ENCODE measurements at regions not wholly inside any gene's neighbourhood (a gene's known extent, or its start where the extent isn't known, plus 50 kb on each side); places are given as distances from the start of the nearest gene placed in this dataset.

DNA sequence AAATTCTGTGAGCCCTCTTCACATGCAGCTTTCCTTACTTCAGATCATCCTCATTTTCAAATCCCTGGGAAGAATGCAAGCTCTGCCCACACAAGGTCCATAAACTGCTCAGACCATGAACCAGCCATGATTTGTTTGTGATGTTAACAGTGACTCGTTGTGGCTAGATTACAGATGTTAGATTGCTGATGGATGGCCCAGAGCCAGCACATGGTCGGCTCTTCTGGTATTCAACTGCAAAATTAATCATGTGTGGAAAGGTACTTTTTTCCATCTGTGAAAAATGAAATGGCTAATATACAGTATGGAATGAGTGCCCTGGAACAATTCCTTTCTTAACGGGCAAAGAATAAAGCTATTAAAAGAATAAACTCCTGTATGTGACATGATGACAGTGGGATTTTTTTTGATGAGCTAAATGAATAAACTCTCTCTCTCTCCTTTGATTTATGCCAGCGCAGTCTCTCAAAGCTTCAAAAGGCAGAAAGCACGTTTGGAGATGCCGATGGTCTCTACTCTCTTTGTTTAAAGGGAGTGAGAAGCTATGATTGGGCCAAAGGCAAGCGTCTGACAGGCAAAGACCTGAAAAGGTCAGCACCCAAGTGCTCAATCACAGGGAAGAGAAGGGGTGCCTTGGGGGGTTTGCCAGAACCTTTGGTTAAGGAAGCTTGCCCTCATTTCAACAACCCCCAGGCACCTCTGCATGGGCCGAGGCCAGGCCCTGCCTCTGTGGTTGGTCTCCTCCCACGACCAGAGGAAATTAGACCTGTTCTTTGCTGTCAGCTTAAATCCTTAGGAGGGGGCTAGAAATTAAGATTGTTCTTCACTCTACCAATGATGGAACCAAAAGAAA lies 444.0 kb upstream of the NFE2L3 start:
- Histone ChIP-seq H3K9me3 (ENCODE audit: insufficient read depth, low read length) (peaks cover 9% of the 10 kb centered on the region), H3K27me3 (ENCODE audit: insufficient read depth, insufficient read length) (no peaks in the 10 kb centered on the region), H3K36me3 (ENCODE audit: insufficient read depth, insufficient read length, low read length) (no peaks in the 10 kb centered on the region), H3K4me1 (ENCODE audit: insufficient read depth, insufficient read length) (no peaks in the 10 kb centered on the region), H3K9ac (ENCODE audit: insufficient read length, low read depth) (no peak overlapping the region), H3K4me3 (ENCODE audit: insufficient read length, low read depth) (no peak overlapping the region)
- TF ChIP-seq SUZ12 (IDR thresholded peaks at IDR 0.05; ENCODE audit: extremely low read depth, insufficient read depth, insufficient read length) = no peak
- TF ChIP-seq YY1 (IDR thresholded peaks at IDR 0.05; ENCODE audit: insufficient read depth, insufficient read length) = no peak
- TF ChIP-seq ZNF274 (IDR thresholded peaks at IDR 0.05; ENCODE audit: low read depth, low read length) = no peak
- DNase-seq (ENCODE audit: low read depth, low spot score) = no peak

DNA sequence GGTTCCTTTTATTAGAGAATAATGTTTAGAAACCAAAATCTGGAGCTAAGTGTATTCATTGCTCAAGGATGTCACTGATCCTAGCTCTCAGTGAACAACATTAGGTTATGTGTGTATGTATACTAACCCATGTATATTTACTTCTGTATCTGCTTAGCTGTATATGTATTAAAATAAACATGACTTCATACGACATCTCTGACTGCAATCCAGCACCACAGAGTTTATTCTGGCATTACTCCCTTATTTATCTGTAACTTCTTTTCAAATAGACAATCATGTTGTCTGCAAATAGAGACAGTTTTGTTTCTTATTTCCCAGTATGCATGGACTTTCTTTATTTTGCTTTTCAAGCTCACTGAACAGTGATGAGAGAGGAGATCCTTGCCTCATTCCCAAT lies 441.0 kb upstream of the NFE2L3 start:
- Histone ChIP-seq H3K9ac (ENCODE audit: insufficient read length, low read depth) (no peak overlapping the region), H3K4me1 (ENCODE audit: insufficient read depth, insufficient read length) (no peaks in the 10 kb centered on the region), H3K9me3 (ENCODE audit: insufficient read depth, low read length) (peaks cover 9% of the 10 kb centered on the region), H3K36me3 (ENCODE audit: insufficient read depth, insufficient read length, low read length) (no peaks in the 10 kb centered on the region), H3K27me3 (ENCODE audit: insufficient read depth, insufficient read length) (no peaks in the 10 kb centered on the region), H3K4me3 (ENCODE audit: insufficient read length, low read depth) (no peak overlapping the region)
- no peak for DNase-seq (ENCODE audit: low read depth, low spot score)
- TF ChIP-seq ZNF274 (IDR thresholded peaks at IDR 0.05; ENCODE audit: low read depth, low read length) (no peak), SUZ12 (IDR thresholded peaks at IDR 0.05; ENCODE audit: extremely low read depth, insufficient read depth, insufficient read length) (no peak), YY1 (IDR thresholded peaks at IDR 0.05; ENCODE audit: insufficient read depth, insufficient read length) (no peak)

DNA sequence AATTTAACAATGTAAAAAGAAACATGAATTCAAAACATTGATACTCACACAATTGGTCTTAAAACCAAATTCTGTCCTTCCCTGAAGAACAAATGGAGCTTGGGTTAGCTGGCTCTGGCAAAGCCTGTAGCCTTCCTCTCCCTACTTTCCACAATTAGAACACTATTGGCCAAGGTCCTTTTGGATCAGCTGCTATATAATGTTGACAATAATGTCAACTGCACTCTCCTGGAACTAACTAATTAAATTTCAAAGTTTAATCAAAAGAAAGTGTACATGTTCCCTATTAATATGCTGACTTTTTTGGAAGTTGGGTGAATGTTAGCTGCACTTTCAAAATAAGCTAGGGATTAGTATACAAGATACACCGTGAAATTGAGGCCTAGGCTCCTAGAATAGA lies 440.1 kb upstream of the NFE2L3 start:
- H3K9ac ChIP-seq (ENCODE audit: insufficient read length, low read depth) = no peak overlapping the region
- TF ChIP-seq YY1 (IDR thresholded peaks at IDR 0.05; ENCODE audit: insufficient read depth, insufficient read length) = no peak
- no peak for TF ChIP-seq ZNF274 (IDR thresholded peaks at IDR 0.05; ENCODE audit: low read depth, low read length)
- TF ChIP-seq SUZ12 (IDR thresholded peaks at IDR 0.05; ENCODE audit: extremely low read depth, insufficient read depth, insufficient read length) = no peak
- no peaks in the 10 kb centered on the region for H3K4me1 ChIP-seq (ENCODE audit: insufficient read depth, insufficient read length)
- no peak for DNase-seq (ENCODE audit: low read depth, low spot score)
- H3K4me3 ChIP-seq (ENCODE audit: insufficient read length, low read depth) = no peak overlapping the region
- H3K9me3 ChIP-seq (ENCODE audit: insufficient read depth, low read length) = peaks cover 3% of the 10 kb centered on the region; the same call in 1 of the 2 replicates
- H3K27me3 ChIP-seq (ENCODE audit: insufficient read depth, insufficient read length) = no peaks in the 10 kb centered on the region
- no peaks in the 10 kb centered on the region for H3K36me3 ChIP-seq (ENCODE audit: insufficient read depth, insufficient read length, low read length)

DNA sequence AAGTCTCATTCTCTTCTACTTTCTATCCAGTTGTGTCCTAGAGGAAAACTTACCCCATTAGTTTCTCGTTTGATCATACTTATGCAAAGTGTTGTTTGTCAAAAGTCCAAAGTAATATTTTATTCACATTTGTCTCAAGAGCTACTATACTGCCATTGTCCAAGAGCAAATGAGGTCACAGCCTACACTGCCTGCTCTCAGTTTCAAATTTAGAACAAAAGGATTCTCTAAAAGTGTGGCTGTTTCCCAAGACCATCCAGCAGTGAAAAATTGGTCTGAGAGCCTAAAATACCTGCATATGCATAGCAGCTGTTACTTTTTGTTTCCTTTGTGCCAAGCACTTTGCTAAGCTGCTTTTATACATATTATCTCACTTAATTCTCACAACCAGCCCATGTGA lies 439.5 kb upstream of the NFE2L3 start:
- no peaks in the 10 kb centered on the region for H3K27me3 ChIP-seq (ENCODE audit: insufficient read depth, insufficient read length)
- H3K9ac ChIP-seq (ENCODE audit: insufficient read length, low read depth) = no peak overlapping the region
- TF ChIP-seq ZNF274 (IDR thresholded peaks at IDR 0.05; ENCODE audit: low read depth, low read length) (no peak), YY1 (IDR thresholded peaks at IDR 0.05; ENCODE audit: insufficient read depth, insufficient read length) (no peak), SUZ12 (IDR thresholded peaks at IDR 0.05; ENCODE audit: extremely low read depth, insufficient read depth, insufficient read length) (no peak)
- no peak for DNase-seq (ENCODE audit: low read depth, low spot score)
- no peaks in the 10 kb centered on the region for H3K36me3 ChIP-seq (ENCODE audit: insufficient read depth, insufficient read length, low read length)
- H3K4me1 ChIP-seq (ENCODE audit: insufficient read depth, insufficient read length) = no peaks in the 10 kb centered on the region
- no peak overlapping the region for H3K4me3 ChIP-seq (ENCODE audit: insufficient read length, low read depth)
- no peaks in the 10 kb centered on the region for H3K9me3 ChIP-seq (ENCODE audit: insufficient read depth, low read length)

DNA sequence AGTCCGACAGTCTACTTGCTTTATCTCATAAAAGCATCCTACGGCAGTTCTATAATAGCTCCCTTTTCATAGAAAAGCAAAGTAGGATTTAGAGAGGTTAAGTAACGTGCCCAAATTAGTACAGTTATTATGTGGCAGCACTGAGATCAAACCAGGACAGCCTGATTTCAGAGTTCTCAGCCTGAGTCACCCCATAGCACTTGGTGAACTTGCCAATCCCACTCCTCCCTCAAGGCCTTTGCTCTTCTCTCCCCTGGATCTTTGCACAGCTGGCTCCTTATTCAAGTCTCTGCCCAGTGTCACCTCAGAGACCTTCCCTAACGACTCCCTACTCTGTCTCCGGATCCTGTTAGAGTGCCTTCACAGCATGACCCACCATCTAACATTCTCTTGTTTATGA lies 438.0 kb upstream of the NFE2L3 start:
- DNase-seq (ENCODE audit: low read depth, low spot score) = no peak
- Histone ChIP-seq H3K9ac (ENCODE audit: insufficient read length, low read depth) (no peak overlapping the region), H3K4me3 (ENCODE audit: insufficient read length, low read depth) (no peak overlapping the region), H3K27me3 (ENCODE audit: insufficient read depth, insufficient read length) (no peaks in the 10 kb centered on the region), H3K4me1 (ENCODE audit: insufficient read depth, insufficient read length) (no peaks in the 10 kb centered on the region), H3K36me3 (ENCODE audit: insufficient read depth, insufficient read length, low read length) (no peaks in the 10 kb centered on the region), H3K9me3 (ENCODE audit: insufficient read depth, low read length) (no peaks in the 10 kb centered on the region)
- no peak for TF ChIP-seq SUZ12 (IDR thresholded peaks at IDR 0.05; ENCODE audit: extremely low read depth, insufficient read depth, insufficient read length)
- no peak for TF ChIP-seq YY1 (IDR thresholded peaks at IDR 0.05; ENCODE audit: insufficient read depth, insufficient read length)
- no peak for TF ChIP-seq ZNF274 (IDR thresholded peaks at IDR 0.05; ENCODE audit: low read depth, low read length)

DNA sequence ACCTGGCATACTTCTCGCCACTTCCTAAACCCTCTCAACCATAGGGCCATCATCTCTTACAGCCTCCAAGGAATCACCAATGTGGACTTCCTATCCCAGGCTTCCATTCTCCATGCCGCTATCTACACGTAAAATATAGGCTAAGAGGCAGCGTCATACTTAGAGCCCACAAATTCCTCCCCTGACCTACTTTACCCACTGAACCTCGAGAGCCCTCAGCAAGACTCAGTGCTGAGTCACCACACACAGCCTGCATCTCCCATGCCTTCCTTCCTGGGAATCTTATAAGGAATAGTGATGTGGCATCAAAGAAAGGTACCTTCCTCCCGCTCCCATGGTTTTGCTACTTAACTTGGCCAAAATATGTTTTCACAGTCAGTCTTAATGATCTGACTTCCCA lies 435.6 kb upstream of the NFE2L3 start:
- TF ChIP-seq YY1 (IDR thresholded peaks at IDR 0.05; ENCODE audit: insufficient read depth, insufficient read length) (no peak), SUZ12 (IDR thresholded peaks at IDR 0.05; ENCODE audit: extremely low read depth, insufficient read depth, insufficient read length) (no peak), ZNF274 (IDR thresholded peaks at IDR 0.05; ENCODE audit: low read depth, low read length) (no peak)
- H3K9ac ChIP-seq (ENCODE audit: insufficient read length, low read depth) = no peak overlapping the region
- H3K9me3 ChIP-seq (ENCODE audit: insufficient read depth, low read length) = no peaks in the 10 kb centered on the region
- DNase-seq (ENCODE audit: low read depth, low spot score) = no peak
- no peak overlapping the region for H3K4me3 ChIP-seq (ENCODE audit: insufficient read length, low read depth)
- H3K27me3 ChIP-seq (ENCODE audit: insufficient read depth, insufficient read length) = no peaks in the 10 kb centered on the region
- H3K4me1 ChIP-seq (ENCODE audit: insufficient read depth, insufficient read length) = no peaks in the 10 kb centered on the region
- no peaks in the 10 kb centered on the region for H3K36me3 ChIP-seq (ENCODE audit: insufficient read depth, insufficient read length, low read length)

DNA sequence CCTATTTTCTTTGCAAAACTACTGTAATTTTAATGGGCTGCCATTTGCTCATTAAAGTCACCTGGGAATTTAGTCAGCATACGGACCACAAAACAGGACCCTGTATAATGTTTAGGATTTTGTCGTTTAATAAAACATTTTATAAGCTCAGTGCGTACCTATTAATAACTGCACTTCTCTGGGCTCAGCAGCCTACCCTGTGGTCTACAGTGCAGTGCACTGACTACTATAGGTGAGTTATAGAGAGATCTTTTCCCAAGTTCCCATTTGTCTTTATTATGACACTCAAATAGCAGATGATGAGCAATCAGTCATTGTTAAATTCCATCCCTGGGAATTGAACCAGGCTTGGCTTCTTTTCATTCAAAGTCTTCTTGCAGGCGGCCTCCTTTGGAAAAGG lies 433.4 kb upstream of the NFE2L3 start:
- TF ChIP-seq ZNF274 (IDR thresholded peaks at IDR 0.05; ENCODE audit: low read depth, low read length) (no peak), YY1 (IDR thresholded peaks at IDR 0.05; ENCODE audit: insufficient read depth, insufficient read length) (no peak), SUZ12 (IDR thresholded peaks at IDR 0.05; ENCODE audit: extremely low read depth, insufficient read depth, insufficient read length) (no peak)
- H3K27me3 ChIP-seq (ENCODE audit: insufficient read depth, insufficient read length) = no peaks in the 10 kb centered on the region
- no peak for DNase-seq (ENCODE audit: low read depth, low spot score)

More for the DNA sequence above, 433.4 kb upstream of the NFE2L3 start:
- Histone ChIP-seq H3K36me3 (ENCODE audit: insufficient read depth, insufficient read length, low read length) (no peaks in the 10 kb centered on the region), H3K4me1 (ENCODE audit: insufficient read depth, insufficient read length) (no peaks in the 10 kb centered on the region), H3K9ac (ENCODE audit: insufficient read length, low read depth) (no peak overlapping the region), H3K9me3 (ENCODE audit: insufficient read depth, low read length) (no peaks in the 10 kb centered on the region), H3K4me3 (ENCODE audit: insufficient read length, low read depth) (no peak overlapping the region)

Data from NT2/D1 (cell line).